ENCODE measurements at regions not wholly inside any gene's neighbourhood (a gene's known extent, or its start where the extent isn't known, plus 50 kb on each side); places are given as distances from the start of the nearest gene placed in this dataset.
"Not testable (repeated sequence)": the region's sequence is repeated elsewhere in the genome, so short reads cannot be mapped to it uniquely, and the experiment has no call there.

- no peak for DNase-seq
- Histone ChIP-seq H3K9ac (ENCODE audit: low read length) (no peak overlapping the region), H3K4me1 (ENCODE audit: low read length) (no peaks in the 10 kb centered on the region), H3K4me2 (ENCODE audit: low read depth, low read length) (no peak overlapping the region), H3K36me3 (replicated peaks; ENCODE audit: insufficient read depth, low read length) (no peaks in the 10 kb centered on the region), H3K27ac (ENCODE audit: low read length) (no peak overlapping the region), H3K9me2 (replicated peaks; ENCODE audit: insufficient read depth, low read length) (no peaks in the 10 kb centered on the region), H3K4me3 (ENCODE audit: low read length) (no peak overlapping the region), H2AFZ (ENCODE audit: low read length) (no peak overlapping the region), H4K20me1 (ENCODE audit: insufficient read depth, low read length) (no peaks in the 10 kb centered on the region), H3K79me2 (ENCODE audit: low read length) (no peaks in the 10 kb centered on the region), H3F3A (ENCODE audit: insufficient read depth, low read length) (no peaks in the 10 kb centered on the region), H3K9me3 (replicated peaks; ENCODE audit: insufficient read depth, low read length) (no peaks in the 10 kb centered on the region), H3K27me3 (replicated peaks; ENCODE audit: insufficient read depth, low read length) (peaks cover 39% of the 10 kb centered on the region)
- TF ChIP-seq EZH2phosphoT487 (IDR thresholded peaks at IDR 0.05; ENCODE audit: low read length) (no peak), EZH2 (optimal IDR thresholded peaks at IDR 0.05; ENCODE audit: low read depth, low read length) (no peak)
- TF ChIP-seq, protein P1, sequence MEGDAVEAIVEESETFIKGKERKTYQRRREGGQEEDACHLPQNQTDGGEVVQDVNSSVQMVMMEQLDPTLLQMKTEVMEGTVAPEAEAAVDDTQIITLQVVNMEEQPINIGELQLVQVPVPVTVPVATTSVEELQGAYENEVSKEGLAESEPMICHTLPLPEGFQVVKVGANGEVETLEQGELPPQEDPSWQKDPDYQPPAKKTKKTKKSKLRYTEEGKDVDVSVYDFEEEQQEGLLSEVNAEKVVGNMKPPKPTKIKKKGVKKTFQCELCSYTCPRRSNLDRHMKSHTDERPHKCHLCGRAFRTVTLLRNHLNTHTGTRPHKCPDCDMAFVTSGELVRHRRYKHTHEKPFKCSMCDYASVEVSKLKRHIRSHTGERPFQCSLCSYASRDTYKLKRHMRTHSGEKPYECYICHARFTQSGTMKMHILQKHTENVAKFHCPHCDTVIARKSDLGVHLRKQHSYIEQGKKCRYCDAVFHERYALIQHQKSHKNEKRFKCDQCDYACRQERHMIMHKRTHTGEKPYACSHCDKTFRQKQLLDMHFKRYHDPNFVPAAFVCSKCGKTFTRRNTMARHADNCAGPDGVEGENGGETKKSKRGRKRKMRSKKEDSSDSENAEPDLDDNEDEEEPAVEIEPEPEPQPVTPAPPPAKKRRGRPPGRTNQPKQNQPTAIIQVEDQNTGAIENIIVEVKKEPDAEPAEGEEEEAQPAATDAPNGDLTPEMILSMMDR (IDR thresholded peaks at IDR 0.05; ENCODE audit: low read length): no peak
These were observed 70.5 kb downstream of the HOXA1 start for GRCh38 chr7:27025270-27025669.

DNA sequence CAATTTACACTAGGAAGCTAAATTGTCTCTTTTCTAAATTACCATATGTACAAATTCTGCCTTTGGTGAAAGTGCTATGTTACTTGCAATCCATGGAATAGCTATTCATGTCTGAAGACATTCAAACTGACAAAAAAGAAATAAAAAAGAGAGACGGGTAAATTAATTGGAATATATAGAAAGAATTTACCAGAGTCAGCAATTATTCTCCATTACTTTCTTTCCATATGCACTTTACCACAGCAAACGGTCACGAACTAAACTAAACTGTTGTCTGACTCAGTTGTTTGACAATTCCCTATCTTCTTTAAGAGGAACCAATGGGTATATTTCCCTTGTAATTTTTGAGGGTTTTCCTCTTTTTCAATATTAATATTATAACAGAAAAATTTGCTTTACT is 85.7 kb downstream of the HOXA1 start:
- H3K4me3 ChIP-seq (ENCODE audit: low read length): no peak overlapping the region
- no peaks in the 10 kb centered on the region for H3F3A ChIP-seq (ENCODE audit: insufficient read depth, low read length)
- DNase-seq: no peak
- H3K9me3 ChIP-seq (replicated peaks; ENCODE audit: insufficient read depth, low read length): no peaks in the 10 kb centered on the region
- no peak overlapping the region for H3K4me2 ChIP-seq (ENCODE audit: low read depth, low read length)
- TF ChIP-seq EZH2 (optimal IDR thresholded peaks at IDR 0.05; ENCODE audit: low read depth, low read length): no peak
- no peaks in the 10 kb centered on the region for H4K20me1 ChIP-seq (ENCODE audit: insufficient read depth, low read length)
- H3K9ac ChIP-seq (ENCODE audit: low read length): no peak overlapping the region
- no peaks in the 10 kb centered on the region for H3K4me1 ChIP-seq (ENCODE audit: low read length)
- no peaks in the 10 kb centered on the region for H3K9me2 ChIP-seq (replicated peaks; ENCODE audit: insufficient read depth, low read length)
- H3K27me3 ChIP-seq (replicated peaks; ENCODE audit: insufficient read depth, low read length): no peaks in the 10 kb centered on the region
- no peaks in the 10 kb centered on the region for H3K79me2 ChIP-seq (ENCODE audit: low read length)
- no peak overlapping the region for H3K27ac ChIP-seq (ENCODE audit: low read length)
- no peaks in the 10 kb centered on the region for H3K36me3 ChIP-seq (replicated peaks; ENCODE audit: insufficient read depth, low read length)
- H2AFZ ChIP-seq (ENCODE audit: low read length): no peak overlapping the region

- H3K27me3 ChIP-seq (replicated peaks; ENCODE audit: insufficient read depth, low read length): no peaks in the 10 kb centered on the region
- no peak overlapping the region for H3K4me2 ChIP-seq (ENCODE audit: low read depth, low read length)
- H3K27ac ChIP-seq (ENCODE audit: low read length): no peak overlapping the region
- H2AFZ ChIP-seq (ENCODE audit: low read length): no peak overlapping the region
- TF ChIP-seq EZH2phosphoT487 (IDR thresholded peaks at IDR 0.05; ENCODE audit: low read length) (no peak), EZH2 (optimal IDR thresholded peaks at IDR 0.05; ENCODE audit: low read depth, low read length) (no peak)
- TF ChIP-seq, protein P1 (IDR thresholded peaks at IDR 0.05; ENCODE audit: low read length): no peak
- no peaks in the 10 kb centered on the region for H3F3A ChIP-seq (ENCODE audit: insufficient read depth, low read length)
- H3K4me3 ChIP-seq (ENCODE audit: low read length): no peak overlapping the region
- no peaks in the 10 kb centered on the region for H3K9me2 ChIP-seq (replicated peaks; ENCODE audit: insufficient read depth, low read length)
- H3K79me2 ChIP-seq (ENCODE audit: low read length): no peaks in the 10 kb centered on the region
- no peaks in the 10 kb centered on the region for H3K9me3 ChIP-seq (replicated peaks; ENCODE audit: insufficient read depth, low read length)
- H3K4me1 ChIP-seq (ENCODE audit: low read length): no peaks in the 10 kb centered on the region
- H4K20me1 ChIP-seq (ENCODE audit: insufficient read depth, low read length): no peaks in the 10 kb centered on the region
- no peak overlapping the region for H3K9ac ChIP-seq (ENCODE audit: low read length)
- H3K36me3 ChIP-seq (replicated peaks; ENCODE audit: insufficient read depth, low read length): no peaks in the 10 kb centered on the region
- no peak for DNase-seq
These were observed 95.3 kb downstream of the HOXA1 start for GRCh38 chr7:27000496-27000895.

- H3K9ac ChIP-seq (ENCODE audit: low read length); H2AFZ ChIP-seq (ENCODE audit: low read length); H3K4me1 ChIP-seq (ENCODE audit: low read length); H3K4me3 ChIP-seq (ENCODE audit: low read length); H3K9me3 ChIP-seq (replicated peaks; ENCODE audit: insufficient read depth, low read length); DNase-seq; H3F3A ChIP-seq (ENCODE audit: insufficient read depth, low read length); H3K4me2 ChIP-seq (ENCODE audit: low read depth, low read length); H3K79me2 ChIP-seq (ENCODE audit: low read length); H3K36me3 ChIP-seq (replicated peaks; ENCODE audit: insufficient read depth, low read length); H3K9me2 ChIP-seq (replicated peaks; ENCODE audit: insufficient read depth, low read length); H3K27me3 ChIP-seq (replicated peaks; ENCODE audit: insufficient read depth, low read length); H4K20me1 ChIP-seq (ENCODE audit: insufficient read depth, low read length); H3K27ac ChIP-seq (ENCODE audit: low read length): not testable (repeated sequence)
These were observed 97.5 kb downstream of the HOXA1 start for GRCh38 chr7:26998284-26998683.
